ENCODE measurements at regions not wholly inside any gene's neighbourhood (a gene's known extent, or its start where the extent isn't known, plus 50 kb on each side); places are given as distances from the start of the nearest gene placed in this dataset.
"Not testable (repeated sequence)": the region's sequence is repeated elsewhere in the genome, so short reads cannot be mapped to it uniquely, and the experiment has no call there.

- DNase-seq: no peak
Observed at GRCh38 chr16:88128556-88128955, 177.3 kb downstream of the BANP start.

DNA sequence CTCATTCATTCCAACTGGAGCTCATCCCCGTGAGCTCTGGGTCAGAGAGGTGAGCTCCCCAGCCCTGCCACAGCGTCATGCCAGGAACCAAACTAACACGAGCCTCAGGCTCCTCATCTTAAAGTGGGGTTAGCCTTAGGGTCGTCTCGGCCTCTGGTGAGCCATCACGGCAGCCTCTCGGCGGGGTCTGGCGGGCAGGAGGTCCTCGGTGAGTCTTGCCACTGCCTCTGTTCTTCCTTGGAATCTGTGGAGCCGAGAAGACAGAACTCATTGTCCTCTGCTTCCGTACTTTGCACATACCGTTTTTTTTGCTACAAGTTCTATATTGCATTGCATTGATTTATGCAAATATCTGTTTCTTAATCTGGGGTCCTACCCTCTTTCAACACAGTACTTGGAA, 177.9 kb downstream of the BANP start:
- DNase-seq: not testable (repeated sequence)

- no peak for DNase-seq
Observed at GRCh38 chr16:88130016-88130415, 178.8 kb downstream of the BANP start.

DNA sequence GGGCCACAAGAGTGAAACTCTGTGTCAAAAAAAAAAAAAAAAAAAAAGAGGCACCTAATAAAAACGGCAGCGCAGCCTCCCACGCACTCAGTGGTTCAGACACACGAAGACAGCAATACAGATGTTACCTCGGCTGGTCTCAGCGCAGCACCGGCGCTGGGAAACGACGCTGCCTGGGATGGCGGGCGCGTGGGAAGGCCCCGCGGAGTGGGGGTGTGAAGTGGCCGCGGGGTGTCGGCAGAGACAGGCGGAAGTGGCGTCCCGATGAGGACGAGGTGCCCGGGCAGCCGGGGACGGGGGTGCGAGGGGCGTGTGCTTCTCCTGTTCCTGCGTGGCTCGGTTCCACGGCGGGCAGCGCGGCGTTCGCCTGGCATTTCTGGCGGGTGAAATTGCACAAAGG, 179.4 kb downstream of the BANP start:
- no peak for DNase-seq

- DNase-seq: no peak
Observed at GRCh38 chr16:88131256-88131655, 180.0 kb downstream of the BANP start.

DNA sequence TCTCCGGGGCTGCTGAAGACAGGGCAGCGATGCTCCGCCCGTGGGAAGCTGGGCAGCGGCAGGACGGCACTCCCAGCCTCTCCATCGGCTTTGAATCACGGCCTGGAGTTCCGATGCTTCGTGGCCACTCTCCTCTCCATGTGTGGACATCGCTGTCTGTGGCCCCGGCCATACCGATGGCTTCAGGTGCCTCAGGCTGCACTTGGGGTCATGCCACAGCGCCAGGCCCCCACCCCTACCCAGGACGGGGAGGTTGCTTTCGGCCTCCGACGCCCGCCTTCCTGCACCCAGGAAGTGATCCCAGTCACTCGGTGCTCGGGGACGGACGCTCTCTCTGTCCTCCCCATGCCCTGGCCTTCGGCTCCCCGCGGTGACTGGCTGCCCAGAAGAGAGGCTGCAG, 180.7 kb downstream of the BANP start:
- no peak for DNase-seq

DNA sequence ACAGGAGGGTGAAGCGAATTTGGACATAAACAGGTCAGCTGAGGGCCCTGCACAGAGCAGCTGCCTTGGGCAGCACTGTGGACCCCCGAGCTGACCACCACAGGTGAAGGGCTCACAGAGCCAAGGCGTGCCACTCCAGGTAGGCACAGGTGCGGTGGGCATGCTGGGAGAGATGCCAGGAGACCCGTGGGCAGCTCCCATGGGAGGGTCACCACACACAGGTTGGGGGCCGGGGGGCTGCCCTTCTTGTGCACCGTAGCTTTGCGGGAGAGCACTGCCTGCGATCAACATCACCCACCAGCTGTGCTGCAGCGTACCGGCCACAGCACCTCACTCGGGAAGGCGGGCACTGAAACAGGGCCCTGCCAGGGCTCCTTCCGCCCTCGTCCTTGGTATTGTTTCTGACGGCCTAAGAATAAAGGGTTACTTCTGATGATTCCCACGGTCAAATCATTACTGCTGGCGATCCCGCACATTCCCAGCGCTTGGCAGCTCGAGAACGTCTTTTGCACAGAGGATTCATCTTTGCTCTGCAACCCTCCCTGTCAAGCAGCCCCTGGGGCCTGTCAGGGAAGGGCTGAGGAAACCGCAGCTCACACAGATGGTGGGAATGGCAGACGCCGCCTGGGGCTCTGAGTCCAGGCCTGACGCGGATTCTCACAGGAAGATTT, 181.7 kb downstream of the BANP start:
- no peak for DNase-seq

- DNase-seq: no peak
Observed at GRCh38 chr16:88133507-88133843, 182.2 kb downstream of the BANP start.

DNA sequence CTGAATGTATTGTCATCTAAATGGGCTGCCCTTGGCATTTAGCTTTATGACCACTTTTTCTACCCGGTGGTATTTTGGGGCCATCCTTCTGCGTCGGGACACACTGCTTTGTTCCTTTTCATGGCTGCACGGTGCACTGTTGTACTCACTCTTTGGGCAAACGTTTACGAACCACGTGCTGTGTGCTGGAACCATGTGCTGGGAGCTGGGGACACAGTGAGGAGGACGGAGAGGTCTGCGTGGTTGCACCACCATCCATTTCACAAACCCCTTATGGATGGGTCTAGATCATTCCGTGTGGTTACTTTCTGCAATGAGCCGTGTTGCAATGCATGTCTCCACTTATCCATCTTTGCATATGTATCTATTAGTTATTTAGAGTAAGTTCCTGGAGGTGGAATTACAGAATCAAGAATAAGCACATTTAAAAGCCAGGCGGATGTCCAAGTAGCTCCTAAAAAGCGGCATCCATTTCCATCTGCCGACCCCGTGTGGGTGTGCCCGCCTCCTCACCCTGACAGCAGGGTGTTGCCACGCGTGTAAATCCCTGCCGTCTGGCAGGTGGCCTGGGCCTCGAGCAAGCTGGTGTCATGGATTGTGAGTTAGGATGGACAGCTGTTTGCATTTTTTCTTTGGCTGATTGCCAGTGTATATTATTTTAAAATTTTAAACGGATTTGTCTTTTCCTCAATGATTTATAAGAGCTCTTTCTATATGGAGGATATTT, 183.1 kb downstream of the BANP start:
- not testable (repeated sequence) for DNase-seq

- DNase-seq: not testable (repeated sequence)
Observed at GRCh38 chr16:88134899-88135682, 183.9 kb downstream of the BANP start.

- not testable (repeated sequence) for DNase-seq
Observed at GRCh38 chr16:88136211-88136713, 185.0 kb downstream of the BANP start.

GRCh38 chr16:88136939-88137338, 185.7 kb downstream of the BANP start:
- not testable (repeated sequence) for DNase-seq

DNA sequence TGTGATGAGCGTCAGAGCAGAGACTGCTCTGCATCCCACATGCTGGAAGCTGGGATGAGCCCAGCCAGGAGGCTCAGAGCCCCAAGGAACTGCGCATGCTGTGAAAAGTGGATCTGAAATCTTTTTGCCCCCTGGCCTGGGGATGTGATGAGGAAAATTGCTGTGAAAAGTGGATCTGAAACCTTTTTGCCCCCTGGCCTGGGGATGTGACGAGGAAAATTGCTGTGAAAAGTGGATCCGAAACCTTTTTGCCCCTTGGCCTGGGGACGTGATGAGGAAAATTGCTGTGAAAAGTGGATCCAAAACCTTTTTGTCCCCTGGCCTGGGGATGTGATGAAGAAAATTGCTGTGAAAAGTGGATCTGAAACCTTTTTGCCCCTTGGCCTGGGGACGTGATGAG, 187.9 kb downstream of the BANP start:
- not testable (repeated sequence) for DNase-seq

- peak; percentile 38 for DNase-seq
Observed at GRCh38 chr16:88140195-88140594, 189.0 kb downstream of the BANP start.

- no peak for DNase-seq
Observed at GRCh38 chr16:88141580-88141979, 190.3 kb downstream of the BANP start.

DNA sequence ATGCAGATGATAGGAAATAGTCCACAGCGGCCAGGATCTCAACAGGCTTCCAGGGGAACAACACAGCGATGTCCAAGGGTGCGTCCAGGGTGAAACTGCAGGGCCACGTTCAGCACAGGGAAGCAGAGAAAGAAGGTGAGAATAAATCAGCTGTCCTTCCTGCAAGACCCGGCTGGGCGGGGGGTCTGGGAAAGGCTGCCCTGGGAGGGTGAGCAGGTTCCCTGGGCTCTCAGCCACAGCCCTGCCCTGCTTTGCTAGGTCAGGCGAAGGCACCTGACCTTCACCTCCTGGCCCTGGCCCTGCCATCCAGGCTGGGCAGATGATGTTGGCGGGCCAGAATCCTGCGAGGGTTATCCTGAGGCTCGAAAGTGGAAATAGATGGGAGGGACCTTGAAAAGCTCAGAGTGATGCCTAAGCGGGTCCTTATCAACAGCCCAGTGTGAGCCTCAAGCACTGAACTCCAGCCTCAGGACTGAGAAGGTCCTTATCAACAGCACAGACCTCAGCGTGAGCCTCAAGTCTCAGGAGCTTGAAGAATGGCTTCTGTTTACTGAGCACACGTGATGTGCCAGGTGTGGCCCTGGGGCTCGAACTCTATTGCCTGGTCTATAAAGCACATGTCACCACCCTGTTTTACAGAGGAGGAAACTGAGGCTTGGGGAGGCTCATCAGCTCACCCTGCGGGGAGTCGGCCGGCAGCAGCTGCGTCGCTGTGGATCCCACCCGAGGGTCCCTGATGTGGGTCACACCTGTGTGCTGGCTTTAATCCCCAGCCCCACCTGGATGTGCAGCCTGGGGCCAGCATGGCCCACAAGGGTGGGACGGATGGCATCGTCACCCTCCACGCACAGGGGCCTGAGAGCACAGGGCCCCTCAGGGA, 191.1 kb downstream of the BANP start:
- DNase-seq: not testable (repeated sequence)

GRCh38 chr16:88143122-88144027, 192.1 kb downstream of the BANP start:
- not testable (repeated sequence) for DNase-seq

- no peak for DNase-seq
Observed at GRCh38 chr16:88144028-88144511, 192.8 kb downstream of the BANP start.

DNA sequence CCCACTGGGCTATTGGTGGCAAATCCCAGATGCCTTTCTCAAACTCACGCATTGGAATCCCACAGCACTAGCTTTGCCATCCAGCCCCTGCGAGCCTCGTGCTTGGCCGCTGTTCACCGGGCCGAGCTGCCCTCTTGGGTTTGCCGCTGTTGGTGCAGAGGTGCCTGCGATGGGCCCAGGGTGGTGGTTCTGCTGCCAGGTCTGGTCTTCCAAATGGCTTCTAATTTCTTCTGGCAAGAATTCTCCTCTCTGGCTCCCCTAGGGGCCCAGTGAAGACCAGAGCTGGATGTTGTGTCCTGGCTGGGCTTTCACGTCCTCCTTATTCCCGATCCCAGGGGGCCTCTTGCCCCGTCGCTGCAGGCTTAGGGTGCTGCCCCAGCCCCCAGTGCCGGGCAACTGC, 194.1 kb downstream of the BANP start:
- not testable (repeated sequence) for DNase-seq

DNA sequence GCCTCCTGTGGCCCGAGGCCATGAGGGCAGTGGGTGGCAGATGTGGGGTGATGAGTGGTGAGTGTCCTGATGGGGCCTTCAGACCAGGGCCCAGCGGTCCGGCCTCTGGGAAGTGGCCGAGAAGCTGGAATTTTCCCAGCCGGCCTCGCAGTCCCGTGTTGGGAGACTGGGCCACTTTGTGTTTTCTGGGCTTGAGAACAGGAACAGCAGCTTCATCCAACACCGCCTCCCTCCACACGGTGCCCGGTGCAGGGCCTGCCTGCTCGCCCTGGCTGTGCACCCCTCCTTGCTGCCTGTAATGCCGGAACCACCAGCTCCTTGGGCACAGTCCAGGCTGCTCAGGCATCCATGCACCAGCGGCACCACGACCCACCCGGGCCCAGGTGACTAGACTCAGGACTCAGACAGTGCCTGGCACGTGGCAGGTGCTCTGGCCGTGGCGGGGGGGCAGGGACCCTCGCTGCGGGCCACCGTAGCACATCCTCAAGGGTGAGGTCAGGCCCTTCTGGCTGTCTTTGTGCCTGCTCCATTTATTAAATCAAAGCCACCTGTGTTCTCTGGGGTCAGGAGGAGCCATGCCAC, 194.7 kb downstream of the BANP start:
- not testable (repeated sequence) for DNase-seq

Measured in skin of body (tissue), 1 donor.